Fibroblast of pulmonary artery (primary cell): ENCODE measurements at regions not wholly inside any gene's neighbourhood (a gene's known extent, or its start where the extent isn't known, plus 50 kb on each side); places are given as distances from the start of the nearest gene placed in this dataset.
A peak's percentile ranks its signal among the peaks of the same experiment; 100 is the strongest.

Experiments
- DNase-seq: peaks from one replicate; pipeline ENCODE4 v3.0.0-alpha.2; 2010; ENCODE audit warnings: low read depth
- H3K4me3 ChIP-seq: replicated peaks from 2 replicates; pipeline ENCODE4 v1.5.1; 2011; ENCODE audit warnings: low read depth, mild to moderate bottlenecking, control low read depth, low read length, moderate library complexity
- CTCF ChIP-seq: IDR thresholded peaks from 2 replicates; pipeline ENCODE4 v1.5.1; 2011; ENCODE audit warnings: mild to moderate bottlenecking, control low read depth, low read length, inconsistent platforms; ENCODE audit errors: missing control alignments

- peak; percentile 80 for TF ChIP-seq CTCF
- DNase-seq = peak; percentile 90
- H3K4me3 ChIP-seq = no peak overlapping the region
Observed at GRCh38 chr13:76473552-76474134, 412.6 kb downstream of the KCTD12 start.

GRCh38 chr13:76472916-76473315, 413.3 kb downstream of the KCTD12 start:
- H3K4me3 ChIP-seq = no peak overlapping the region
- DNase-seq = no peak
- TF ChIP-seq CTCF = no peak

- DNase-seq = no peak
- no peak for TF ChIP-seq CTCF
- no peak overlapping the region for H3K4me3 ChIP-seq
Observed at GRCh38 chr13:76471486-76471885, 414.7 kb downstream of the KCTD12 start.

GRCh38 chr13:76470991-76471390, 415.2 kb downstream of the KCTD12 start:
- no peak for TF ChIP-seq CTCF
- H3K4me3 ChIP-seq = no peak overlapping the region
- no peak for DNase-seq

GRCh38 chr13:76466043-76466442, 420.2 kb downstream of the KCTD12 start:
- H3K4me3 ChIP-seq = no peak overlapping the region
- TF ChIP-seq CTCF = no peak
- DNase-seq = no peak

GRCh38 chr13:76463314-76463713, 422.9 kb downstream of the KCTD12 start:
- H3K4me3 ChIP-seq = no peak overlapping the region
- TF ChIP-seq CTCF = no peak
- no peak for DNase-seq

- TF ChIP-seq CTCF = no peak
- H3K4me3 ChIP-seq = no peak overlapping the region
- DNase-seq = no peak
Observed at GRCh38 chr13:76461999-76462398, 424.2 kb downstream of the KCTD12 start.
